Prostate gland (tissue), 2 donors: ENCODE measurements at regions not wholly inside any gene's neighbourhood (a gene's known extent, or its start where the extent isn't known, plus 50 kb on each side); places are given as distances from the start of the nearest gene placed in this dataset.

Experiments
- DNase-seq: peaks from one replicate; pipeline ENCODE4 v3.0.0-alpha.2; 2019; ENCODE audit warnings: low spot score
- H3K27ac ChIP-seq, 2 donors: fragments of 200-600 bp; sonication (generic); 2 replicates each; pipeline ENCODE4 v1.5.1; 2017 to 2019
- H3K27me3 ChIP-seq: fragments of 200-600 bp; sonication (generic); replicated peaks from 2 replicates; pipeline ENCODE4 v1.5.1; 2019; ENCODE audit not compliant: insufficient read depth
- H3K36me3 ChIP-seq, 2 donors: fragments of 200-600 bp; sonication (generic); 1 replicate in 1 of 2; 2 replicates in 1 of 2; pipeline versions ENCODE4 v1.5.1 to v1.8.1; 2017 to 2019
- H3K4me1 ChIP-seq: fragments of 200-600 bp; sonication (generic); replicated peaks from 2 replicates; pipeline ENCODE4 v1.5.1; 2019
- H3K4me3 ChIP-seq, 2 donors: fragments of 200-600 bp; sonication (generic); 2 replicates each; pipeline ENCODE4 v1.5.1; 2017 to 2019
- H3K9me3 ChIP-seq: fragments of 200-600 bp; sonication (generic); 2 replicates; pipeline ENCODE4 v1.5.1; 2017
- CTCF ChIP-seq, 4 experiments: fragments of 200-600 bp in 2 of 4; fragments of 450-650 bp in 2 of 4; sonication (generic) in 2 of 4; IDR thresholded peaks; 1 replicate in 3 of 4; 2 replicates in 1 of 4; pipeline ENCODE4 v1.5.1; 2016 to 2019; ENCODE audit warnings: antibody characterized with exemption in 4 of 4, mild to moderate bottlenecking in 2 of 4, moderate library complexity in 2 of 4
- POLR2A ChIP-seq: fragments of 450-650 bp; IDR thresholded peaks from one replicate; pipeline ENCODE4 v1.6.1; 2016; ENCODE audit warnings: antibody characterized with exemption, mild to moderate bottlenecking
- POLR2AphosphoS5 ChIP-seq: sonication (generic); formaldehyde crosslinking; IDR thresholded peaks from one replicate; pipeline ENCODE4 v1.6.1; 2017; ENCODE audit warnings: antibody characterized with exemption
- WGBS: methylation state at CpG from one replicate; pipeline ENCODE4 v1.1.5; 2018; 5-methylcytosine and 5-hydroxymethylcytosine counted together
- intact Hi-C: fragments of 100-400 bp; cut with DNase I; formaldehyde crosslinking; loops from one replicate; pipeline ENCODE4 v1.14.2; 2022

GRCh38 chr2:134070281-134070741 lies 183.6 kb upstream of the MGAT5 start:
- Histone ChIP-seq H3K4me3 (no peak overlapping the region), H3K9me3 (no peaks in the 10 kb centered on the region), H3K27ac (no peak overlapping the region), H3K4me1 (no peaks in the 10 kb centered on the region), H3K27me3 (no peaks in the 10 kb centered on the region), H3K36me3 (no peaks in the 10 kb centered on the region)
- WGBS, result 94% methylated on average over 6 of the region's 6 CpGs
- TF ChIP-seq POLR2A, result no peak
- TF ChIP-seq CTCF (IDR thresholded peaks at IDR 0.05), result no peak
- no peak for TF ChIP-seq POLR2AphosphoS5
- no peak for DNase-seq
- intact Hi-C loops, result no loop called here

- no peak overlapping the region for H3K27ac ChIP-seq
- H3K27me3 ChIP-seq, result no peaks in the 10 kb centered on the region
- TF ChIP-seq POLR2AphosphoS5 (no peak), POLR2A (no peak), CTCF (IDR thresholded peaks at IDR 0.05) (no peak)
- H3K9me3 ChIP-seq, result no peaks in the 10 kb centered on the region
- WGBS, result 71% methylated on average over 1 of the region's 1 CpG
- H3K4me3 ChIP-seq, result no peak overlapping the region
- H3K36me3 ChIP-seq, result no peaks in the 10 kb centered on the region
- H3K4me1 ChIP-seq, result no peaks in the 10 kb centered on the region
- intact Hi-C loops, result no loop called here
- no peak for DNase-seq
Measured at GRCh38 chr2:134072341-134072740, 181.5 kb upstream of the MGAT5 start.

DNA sequence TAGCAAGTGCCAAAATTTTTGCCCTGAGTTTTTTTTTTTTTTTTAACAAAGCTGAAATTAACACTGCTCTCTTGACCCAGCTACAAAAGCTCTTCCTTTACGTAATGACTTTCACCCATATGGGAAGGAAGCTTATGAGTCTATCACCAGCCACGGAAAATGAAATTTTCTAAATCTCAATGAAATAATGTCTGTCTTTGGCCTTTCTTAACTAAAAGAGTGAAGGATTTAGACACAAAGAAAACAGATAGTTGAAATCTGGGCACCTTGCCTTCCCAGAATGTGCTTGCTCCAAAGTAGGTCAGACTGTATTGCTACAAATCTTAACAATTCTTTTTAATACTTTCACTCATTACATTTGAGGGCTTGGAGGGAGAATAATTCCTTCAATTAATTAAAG lies 180.8 kb upstream of the MGAT5 start:
- no peak overlapping the region for H3K27ac ChIP-seq
- H3K36me3 ChIP-seq, result no peaks in the 10 kb centered on the region
- H3K9me3 ChIP-seq, result no peaks in the 10 kb centered on the region
- no peak for DNase-seq
- H3K4me3 ChIP-seq, result no peak overlapping the region
- no peaks in the 10 kb centered on the region for H3K27me3 ChIP-seq
- H3K4me1 ChIP-seq, result no peaks in the 10 kb centered on the region
- intact Hi-C loops, result no loop called here
- WGBS, result 54% methylated on average over 2 of the region's 2 CpGs
- TF ChIP-seq POLR2AphosphoS5 (no peak), CTCF (IDR thresholded peaks at IDR 0.05) (no peak), POLR2A (no peak)

DNA sequence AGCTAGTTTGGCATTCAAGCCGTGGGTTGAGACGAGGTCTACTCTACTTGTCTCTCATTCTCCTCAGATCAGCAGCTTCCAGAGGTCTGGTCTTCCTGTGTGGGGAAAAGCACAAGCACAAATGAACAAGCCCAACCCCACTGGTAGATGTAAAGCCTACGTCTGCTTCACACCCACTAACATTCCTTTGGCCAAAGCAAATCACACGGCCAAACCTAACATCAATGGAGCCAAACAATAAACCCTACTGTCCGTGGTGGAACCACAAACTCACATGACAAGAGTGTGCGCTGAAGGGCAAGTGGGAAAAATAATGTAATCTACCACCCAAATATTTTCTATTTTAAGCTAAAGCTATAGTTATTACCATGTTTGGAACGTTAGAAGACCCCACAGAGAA lies 179.3 kb upstream of the MGAT5 start:
- Histone ChIP-seq H3K9me3 (no peaks in the 10 kb centered on the region), H3K36me3 (no peaks in the 10 kb centered on the region), H3K27me3 (no peaks in the 10 kb centered on the region), H3K4me3 (no peak overlapping the region), H3K27ac (no peak overlapping the region), H3K4me1 (no peaks in the 10 kb centered on the region)
- DNase-seq, result no peak
- no peak for TF ChIP-seq POLR2A
- TF ChIP-seq CTCF (IDR thresholded peaks at IDR 0.05), result no peak
- TF ChIP-seq POLR2AphosphoS5, result no peak
- intact Hi-C loops, result no loop called here
- WGBS, result 77% methylated on average over 7 of the region's 7 CpGs

- no peak overlapping the region for H3K27ac ChIP-seq
Measured at GRCh38 chr2:134075204-134075603, 178.7 kb upstream of the MGAT5 start.

More at GRCh38 chr2:134075204-134075603, 178.7 kb upstream of the MGAT5 start:
- Histone ChIP-seq H3K4me3 (no peak overlapping the region), H3K27me3 (no peaks in the 10 kb centered on the region), H3K4me1 (no peaks in the 10 kb centered on the region), H3K36me3 (no peaks in the 10 kb centered on the region), H3K9me3 (no peaks in the 10 kb centered on the region)
- 98% methylated on average over 4 of the region's 4 CpGs for WGBS
- TF ChIP-seq POLR2AphosphoS5 (no peak), CTCF (IDR thresholded peaks at IDR 0.05) (no peak), POLR2A (no peak)
- DNase-seq, result no peak
- intact Hi-C loops, result no loop called here
